ENCODE measurements at regions not wholly inside any gene's neighbourhood (a gene's known extent, or its start where the extent isn't known, plus 50 kb on each side); places are given as distances from the start of the nearest gene placed in this dataset.

GRCh38 chr9:92171281-92171680 is 56.1 kb upstream of the SPTLC1 start:
- ChIA-PET POLR2A (ENCODE audit: partially characterized antibody) (interaction anchor here (0.8 kb wide), 1 partner anchor 11 kb away, joined by 3 read pairs; no protein-coding TSS in a partner anchor), CTCF (ENCODE audit: partially characterized antibody) (interaction anchor here (0.5 to 9.0 kb wide), 8 partner anchors 11 to 218 kb away, joined by 3 to 100 read pairs (median 4); no protein-coding TSS in a partner anchor)
- no peak for DNase-seq (ENCODE audit: low read depth in 1 of 2, low spot score in 2 of 2)
- Histone ChIP-seq H3K36me3 (ENCODE audit: control insufficient read depth in 2 of 4, insufficient read depth in 4 of 4, low read length in 3 of 4) (no peaks in the 10 kb centered on the region), H3K4ac (replicated peaks; ENCODE audit: insufficient read length, low read depth, low read length) (no peak overlapping the region), H3K27me3 (replicated peaks in 1 of 4; ENCODE audit: control insufficient read depth in 3 of 4, extremely low read depth in 1 of 4, insufficient read depth in 3 of 4, low read length in 3 of 4) (no peaks in the 10 kb centered on the region), H3K9me3 (ENCODE audit: insufficient read depth in 2 of 2, low read depth in 1 of 2, low read length in 1 of 2) (peaks cover 0 to 11% of the 10 kb centered on the region in 2 experiments; a peak in 2 of 4 replicates), H3K23me2 (ENCODE audit: low read depth, low read length) (no peaks in the 10 kb centered on the region), H2BK5ac (ENCODE audit: low read depth, low read length) (no peak overlapping the region), H3K4me1 (replicated peaks in 1 of 4; ENCODE audit: control insufficient read depth in 3 of 4, insufficient read depth in 4 of 4, low read length in 3 of 4) (no peaks in the 10 kb centered on the region), H2BK20ac (ENCODE audit: low read length) (no peak overlapping the region), H3K79me2 (ENCODE audit: control insufficient read depth in 1 of 2, insufficient read depth in 2 of 2, low read length in 2 of 2) (no peaks in the 10 kb centered on the region), H2BK120ac (replicated peaks; ENCODE audit: low read depth, low read length) (no peak overlapping the region), H3K4me3 (ENCODE audit: extremely low read depth in 1 of 4, insufficient read depth in 2 of 4, low read depth in 3 of 4, low read length in 4 of 4) (no peak overlapping the region), H3K79me1 (ENCODE audit: low read depth, low read length) (no peaks in the 10 kb centered on the region), H2BK15ac (ENCODE audit: low read length) (no peak overlapping the region), H3K56ac (replicated peaks; ENCODE audit: insufficient read length, low read depth, low read length) (no peak overlapping the region), H3K23ac (ENCODE audit: insufficient read length) (no peak overlapping the region), H4K91ac (replicated peaks; ENCODE audit: insufficient read length, low read length) (no peak overlapping the region), H4K5ac (ENCODE audit: insufficient read length, low read depth, low read length) (no peak overlapping the region), H3K27ac (ENCODE audit: low read depth, low read length) (no peak overlapping the region), H4K8ac (ENCODE audit: extremely low read depth, insufficient read depth, low read length) (no peak overlapping the region), H3K14ac (ENCODE audit: insufficient read length) (no peak overlapping the region), H3K18ac (ENCODE audit: extremely low read depth, low read length) (no peak overlapping the region), H2BK12ac (ENCODE audit: low read depth, low read length) (no peak overlapping the region), H3K4me2 (ENCODE audit: insufficient read depth in 1 of 2, low read depth in 2 of 2, low read length in 2 of 2) (no peak overlapping the region), H2AK5ac (ENCODE audit: low read depth, low read length) (no peak overlapping the region), H4K20me1 (replicated peaks in 1 of 2; ENCODE audit: control insufficient read depth in 1 of 2, insufficient read depth in 2 of 2, low read length in 2 of 2) (no peaks in the 10 kb centered on the region), H3K9ac (replicated peaks in 1 of 4; ENCODE audit: extremely low read depth in 1 of 4, low read depth in 3 of 4, low read length in 3 of 4) (no peak overlapping the region), H2AFZ (ENCODE audit: low read length) (no peak overlapping the region)
- no peak for TF ChIP-seq POU5F1 (IDR thresholded peaks at IDR 0.05; ENCODE audit: low read depth, low read length)
- FAIRE-seq, result no peak
- WGBS, 2 experiments (ENCODE audit: extremely low coverage in 1 of 2, insufficient coverage in 1 of 2, insufficient read length in 1 of 2, insufficient replicate concordance in 2 of 2, low coverage in 1 of 2, low lambda C conversion rate in 2 of 2, missing lambda C conversion rate in 1 of 2), result 81% methylated on average over 3 of the region's 3 CpGs; no CpG with 5 or more reads in 1 of the 2 experiments

Data from H1 (cell line).